Thyroid gland (tissue), 4 donors: ENCODE measurements at regions not wholly inside any gene's neighbourhood (a gene's known extent, or its start where the extent isn't known, plus 50 kb on each side); places are given as distances from the start of the nearest gene placed in this dataset.

Experiments used
- CTCF ChIP-seq, 6 experiments: fragments of 200-600 bp in 3 of 6; fragments of 450-650 bp in 3 of 6; sonication (generic) in 3 of 6; IDR thresholded peaks; one replicate each; pipeline ENCODE4 v1.5.1; 2016 to 2019; ENCODE audit warnings: antibody characterized with exemption in 6 of 6, mild to moderate bottlenecking in 2 of 6, inconsistent platforms in 1 of 6, moderate library complexity in 1 of 6
- POLR2A ChIP-seq, 2 donors: fragments of 450-650 bp; IDR thresholded peaks; one replicate each; pipeline ENCODE4 v1.6.1; 2017; ENCODE audit warnings: antibody characterized with exemption in 2 of 2, mild to moderate bottlenecking in 2 of 2, moderate library complexity in 1 of 2

GRCh38 chr2:44102790-44103562, 65.7 kb upstream of the PPM1B start:
- TF ChIP-seq CTCF (IDR thresholded peaks at IDR 0.05) (no peak), POLR2A (IDR thresholded peaks at IDR 0.05) (no peak)
